ENCODE measurements at regions not wholly inside any gene's neighbourhood (a gene's known extent, or its start where the extent isn't known, plus 50 kb on each side); places are given as distances from the start of the nearest gene placed in this dataset.

DNA sequence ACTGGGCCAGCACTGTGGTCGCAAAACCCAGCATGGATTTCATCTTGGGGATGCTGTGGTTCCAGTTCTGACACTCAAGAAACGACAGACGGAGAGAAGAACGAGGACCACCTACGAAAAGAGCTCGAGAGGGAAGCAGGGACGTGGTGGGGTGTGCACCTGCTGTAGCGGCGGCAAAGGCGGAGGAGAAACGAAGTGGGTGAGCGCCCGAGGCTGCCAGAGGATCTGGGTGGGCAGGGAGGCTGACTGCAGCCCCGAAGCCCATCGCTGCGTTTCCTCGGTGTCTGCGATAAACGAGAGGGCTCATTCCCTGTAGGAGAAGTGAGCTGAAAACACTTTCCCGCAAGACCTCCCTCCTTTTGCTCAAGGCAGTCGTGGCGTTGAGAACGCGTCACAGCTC lies 246.1 kb downstream of the OR4C45 start:
- TF ChIP-seq, protein P1, sequence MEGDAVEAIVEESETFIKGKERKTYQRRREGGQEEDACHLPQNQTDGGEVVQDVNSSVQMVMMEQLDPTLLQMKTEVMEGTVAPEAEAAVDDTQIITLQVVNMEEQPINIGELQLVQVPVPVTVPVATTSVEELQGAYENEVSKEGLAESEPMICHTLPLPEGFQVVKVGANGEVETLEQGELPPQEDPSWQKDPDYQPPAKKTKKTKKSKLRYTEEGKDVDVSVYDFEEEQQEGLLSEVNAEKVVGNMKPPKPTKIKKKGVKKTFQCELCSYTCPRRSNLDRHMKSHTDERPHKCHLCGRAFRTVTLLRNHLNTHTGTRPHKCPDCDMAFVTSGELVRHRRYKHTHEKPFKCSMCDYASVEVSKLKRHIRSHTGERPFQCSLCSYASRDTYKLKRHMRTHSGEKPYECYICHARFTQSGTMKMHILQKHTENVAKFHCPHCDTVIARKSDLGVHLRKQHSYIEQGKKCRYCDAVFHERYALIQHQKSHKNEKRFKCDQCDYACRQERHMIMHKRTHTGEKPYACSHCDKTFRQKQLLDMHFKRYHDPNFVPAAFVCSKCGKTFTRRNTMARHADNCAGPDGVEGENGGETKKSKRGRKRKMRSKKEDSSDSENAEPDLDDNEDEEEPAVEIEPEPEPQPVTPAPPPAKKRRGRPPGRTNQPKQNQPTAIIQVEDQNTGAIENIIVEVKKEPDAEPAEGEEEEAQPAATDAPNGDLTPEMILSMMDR (conservative IDR thresholded peaks at IDR 0.05), result no peak
- no peak for TF ChIP-seq ZFX (IDR thresholded peaks at IDR 0.05)
